GM18520 (cell line): ENCODE measurements at regions not wholly inside any gene's neighbourhood (a gene's known extent, or its start where the extent isn't known, plus 50 kb on each side); places are given as distances from the start of the nearest gene placed in this dataset.
"Not testable (repeated sequence)": the region's sequence is repeated elsewhere in the genome, so short reads cannot be mapped to it uniquely, and the experiment has no call there.

Experiments
- ATAC-seq: cut with Tn5 transposase; IDR thresholded peaks from one replicate; pipeline ENCODE4 v1.9.1; 2021; ENCODE audit not compliant: unreplicated experiment

DNA sequence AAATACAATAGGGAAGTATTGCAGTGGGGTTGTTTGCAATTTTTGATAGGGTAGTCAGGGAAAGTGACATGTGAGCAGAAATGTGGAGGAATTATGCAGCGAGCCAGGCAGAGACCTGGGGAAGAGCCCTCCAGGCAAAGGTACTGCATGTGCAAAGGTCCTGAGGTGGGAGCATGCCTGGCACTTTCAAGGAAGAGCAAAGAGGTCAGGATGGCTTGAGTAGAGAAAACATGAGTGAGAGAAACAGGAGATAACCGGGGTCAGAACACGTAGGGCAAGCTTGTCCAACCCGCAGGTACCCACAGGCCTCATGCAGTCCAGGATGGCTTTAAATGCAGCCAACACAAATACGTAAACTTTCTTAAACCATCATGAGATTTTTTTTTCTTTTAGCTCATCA, 71.0 kb downstream of the COQ2 start:
- ATAC-seq: no peak

GRCh38 chr4:83212041-83212851, 72.4 kb downstream of the COQ2 start:
- peak; percentile 85 for ATAC-seq

DNA sequence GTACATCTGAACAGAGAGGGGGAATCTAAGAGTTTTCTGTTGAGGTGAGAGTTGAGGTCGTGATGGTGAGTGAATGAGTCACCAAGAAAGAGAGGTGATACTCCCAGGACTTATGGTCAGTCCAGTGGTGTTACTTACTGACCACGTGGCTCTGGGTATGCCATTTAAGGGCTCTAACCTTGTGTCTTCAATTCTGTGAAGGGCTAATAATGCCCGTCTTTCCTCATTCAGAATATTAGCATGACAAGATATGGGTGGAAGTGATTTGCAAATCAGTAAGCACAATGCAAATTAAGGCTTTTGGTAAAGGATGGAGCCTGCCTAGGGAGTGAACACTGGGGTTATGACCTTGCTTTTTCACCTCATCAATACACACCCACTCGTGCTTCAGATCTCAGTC, 75.2 kb downstream of the COQ2 start:
- no peak for ATAC-seq

- no peak for ATAC-seq
These were observed 75.9 kb downstream of the COQ2 start for GRCh38 chr4:83208371-83209365.

GRCh38 chr4:83207497-83208101, 77.0 kb downstream of the COQ2 start:
- no peak for ATAC-seq

- ATAC-seq: no peak
These were observed 78.8 kb downstream of the COQ2 start for GRCh38 chr4:83205760-83206159.

DNA sequence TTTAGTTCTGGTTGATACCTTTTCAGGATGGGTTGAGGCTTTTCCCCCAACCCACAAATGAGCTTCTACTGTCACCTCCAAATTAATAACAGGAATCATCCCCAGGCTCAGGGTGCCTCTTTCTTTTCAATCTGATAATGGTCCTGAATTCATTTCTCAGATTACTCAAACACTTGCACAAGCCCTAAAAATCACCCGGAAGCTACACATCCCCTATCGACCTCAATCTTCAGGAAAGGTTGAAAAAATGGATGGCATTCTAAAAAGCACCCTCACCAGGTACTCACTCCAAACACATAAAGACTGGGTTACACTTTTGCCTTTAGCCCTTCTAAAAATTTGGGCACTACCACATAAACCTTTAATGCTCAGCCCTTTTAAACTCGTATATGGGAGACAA, 79.9 kb downstream of the COQ2 start:
- ATAC-seq: no peak

GRCh38 chr4:83201761-83202160, 82.8 kb downstream of the COQ2 start:
- ATAC-seq: no peak

GRCh38 chr4:83197555-83198235, 83.2 kb upstream of the PLAC8 start:
- no peak for ATAC-seq

GRCh38 chr4:83196921-83197320, 82.4 kb upstream of the PLAC8 start:
- ATAC-seq: no peak

DNA sequence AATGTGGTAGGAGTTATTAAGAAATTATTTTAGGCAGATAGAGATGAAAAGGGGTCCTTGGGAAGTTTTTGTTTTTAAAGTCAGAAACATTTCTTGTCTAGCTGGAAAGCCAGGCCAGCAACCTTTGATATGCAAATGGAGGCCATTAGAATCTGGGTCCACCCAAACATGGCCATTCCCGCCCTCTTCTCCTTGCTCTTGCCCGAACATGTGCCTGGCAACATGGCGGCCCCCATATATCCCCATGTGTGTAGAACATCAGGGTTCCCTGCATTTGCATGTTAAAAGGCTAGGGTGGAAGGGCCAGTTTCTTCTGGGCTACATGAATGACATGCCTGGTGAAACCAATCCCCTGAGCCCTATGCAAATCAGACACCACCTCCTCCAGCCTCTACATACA, 80.7 kb upstream of the PLAC8 start:
- no peak for ATAC-seq

DNA sequence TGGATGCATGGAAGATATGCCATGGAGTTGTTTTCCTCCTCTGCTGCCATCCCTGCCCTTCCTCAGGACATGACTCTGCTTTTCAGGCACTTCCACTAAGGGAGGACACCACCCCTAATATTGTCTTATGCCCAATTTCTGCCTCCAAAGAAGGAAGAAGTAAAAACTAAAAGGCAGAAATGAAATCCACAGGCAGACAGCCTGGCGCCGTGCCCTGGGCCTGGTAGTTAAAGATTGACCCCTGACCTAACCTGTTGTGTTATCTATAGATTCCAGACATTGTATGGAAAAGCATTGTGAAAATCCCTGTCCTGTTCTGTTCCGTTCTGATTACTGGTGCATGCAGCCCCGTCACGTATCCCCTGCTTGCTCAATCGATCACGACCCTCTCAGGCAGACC, 80.1 kb upstream of the PLAC8 start:
- not testable (repeated sequence) for ATAC-seq

DNA sequence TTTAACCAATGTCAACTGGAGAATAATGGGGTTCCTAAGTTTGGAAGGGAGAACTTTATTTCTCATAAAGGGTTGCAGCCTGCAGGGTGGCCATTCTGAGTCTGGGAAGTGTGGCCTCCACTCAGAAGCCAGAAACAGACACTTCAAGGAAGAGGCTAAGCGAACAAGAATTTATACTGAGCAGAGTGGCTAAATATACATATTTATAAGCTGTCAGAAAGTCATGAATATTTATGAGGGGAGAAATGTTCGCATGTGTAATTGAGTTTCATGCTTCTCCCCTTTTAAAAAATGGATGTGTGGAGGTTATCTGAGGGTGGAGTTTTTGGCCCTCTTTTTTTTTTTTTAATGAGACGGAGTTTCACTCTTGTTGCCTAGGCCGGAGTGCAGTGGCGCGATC, 78.1 kb upstream of the PLAC8 start:
- ATAC-seq: no peak

DNA sequence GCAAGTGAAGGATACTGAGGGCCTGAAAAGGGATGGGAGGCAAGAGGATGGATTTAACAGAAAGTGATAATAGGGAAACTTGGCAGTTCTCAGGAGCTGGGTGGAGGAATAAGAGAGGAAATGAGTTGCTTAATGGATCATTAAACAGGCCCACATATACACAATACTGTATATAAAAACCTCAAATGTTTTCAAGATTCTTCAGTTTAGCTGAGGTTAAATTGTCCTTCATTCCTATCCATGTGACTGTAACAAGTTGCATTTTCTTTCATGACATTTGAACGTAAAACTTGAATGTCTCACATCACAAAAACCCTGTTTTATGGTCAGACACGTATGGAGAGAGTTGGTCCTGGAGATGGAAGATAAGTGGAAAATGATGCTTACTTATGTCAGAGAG, 76.5 kb upstream of the PLAC8 start:
- no peak for ATAC-seq

DNA sequence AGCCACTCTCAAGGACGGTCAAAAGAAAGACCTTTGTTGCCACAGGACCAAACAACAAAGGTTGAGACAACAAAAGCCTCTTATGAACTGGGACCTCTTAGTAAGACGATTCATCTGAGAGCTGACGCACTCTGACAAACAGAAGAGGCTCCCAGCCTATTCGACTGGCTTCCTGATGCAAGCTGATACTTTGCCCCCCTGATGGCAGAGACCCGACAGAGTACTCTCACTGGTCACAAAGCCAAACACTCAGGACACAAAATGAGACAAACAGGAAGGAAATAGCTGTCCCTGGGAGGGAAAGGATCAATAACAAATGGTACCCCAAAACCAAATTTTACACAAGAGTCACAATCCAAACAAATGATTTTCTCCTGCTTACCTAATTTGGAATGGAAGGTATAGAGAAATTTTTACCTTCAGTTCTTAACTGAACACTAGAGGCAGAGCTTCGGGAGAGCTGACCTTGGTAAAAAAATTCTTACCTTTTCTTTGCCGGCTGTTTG, 75.2 kb upstream of the PLAC8 start:
- ATAC-seq: no peak

DNA sequence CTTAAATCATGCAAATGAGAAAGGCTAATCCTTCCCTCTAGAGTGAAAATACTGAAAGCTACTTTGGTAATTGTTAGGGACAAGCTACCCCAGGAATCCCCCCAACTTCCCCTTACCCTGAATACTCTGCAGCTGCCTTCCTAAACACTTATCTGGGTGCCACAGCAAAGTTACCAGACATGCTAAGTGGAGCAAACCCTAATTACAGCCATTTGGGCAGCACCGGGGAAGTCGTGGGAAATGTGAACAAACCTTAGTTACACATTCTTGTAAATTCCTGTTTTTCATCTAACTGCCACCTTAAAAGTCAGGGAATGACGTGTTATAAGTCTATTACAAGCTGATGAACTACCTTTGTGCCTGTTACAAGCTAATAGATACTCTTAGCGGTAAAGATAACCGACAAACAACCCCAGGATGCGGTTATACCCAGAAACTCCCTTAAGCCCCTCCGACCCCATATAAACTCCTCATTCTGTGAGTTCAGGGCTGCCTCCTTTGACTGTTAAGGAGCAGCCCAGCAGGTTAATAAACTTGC, 66.0 kb upstream of the PLAC8 start:
- no peak for ATAC-seq

DNA sequence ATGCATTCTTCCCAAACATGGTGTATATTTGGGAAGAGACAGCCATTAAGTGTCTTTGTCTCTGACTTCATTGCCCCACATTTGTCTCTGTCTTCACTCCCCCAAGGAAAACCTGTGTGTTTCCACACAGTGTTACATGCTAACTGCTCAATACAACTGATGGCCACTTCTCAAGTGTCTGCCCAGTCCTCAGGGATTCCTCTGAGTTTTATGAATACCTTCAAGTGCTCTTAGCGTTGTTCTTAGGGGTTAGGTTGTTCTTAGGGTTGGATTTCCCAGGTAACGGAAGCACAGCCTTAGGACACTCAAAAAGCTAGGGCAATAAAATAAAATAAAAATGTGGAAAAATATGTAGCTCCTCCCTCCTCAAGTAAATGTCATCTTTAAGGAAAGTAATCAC, 64.7 kb upstream of the PLAC8 start:
- no peak for ATAC-seq

DNA sequence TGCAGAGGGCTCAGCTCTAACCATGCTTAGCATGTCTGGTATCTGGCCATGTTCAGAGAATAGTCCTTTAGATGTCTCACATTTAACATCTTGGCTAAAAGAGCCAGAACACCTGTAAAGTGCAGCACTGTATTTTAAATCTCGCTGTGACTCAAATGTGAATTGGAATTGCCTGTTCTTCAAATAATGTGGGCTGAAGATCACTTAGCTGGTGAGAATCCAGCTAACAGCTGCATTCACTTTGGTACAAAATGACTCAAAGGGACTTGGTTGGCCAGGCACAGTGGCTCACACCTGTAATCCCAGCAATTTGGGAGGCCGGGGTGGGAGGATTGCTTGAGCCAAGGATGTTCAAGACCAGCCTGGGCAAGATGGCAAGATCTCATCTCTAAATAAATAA, 63.5 kb upstream of the PLAC8 start:
- no peak for ATAC-seq

- ATAC-seq: no peak
These were observed 62.7 kb upstream of the PLAC8 start for GRCh38 chr4:83177182-83177581.

DNA sequence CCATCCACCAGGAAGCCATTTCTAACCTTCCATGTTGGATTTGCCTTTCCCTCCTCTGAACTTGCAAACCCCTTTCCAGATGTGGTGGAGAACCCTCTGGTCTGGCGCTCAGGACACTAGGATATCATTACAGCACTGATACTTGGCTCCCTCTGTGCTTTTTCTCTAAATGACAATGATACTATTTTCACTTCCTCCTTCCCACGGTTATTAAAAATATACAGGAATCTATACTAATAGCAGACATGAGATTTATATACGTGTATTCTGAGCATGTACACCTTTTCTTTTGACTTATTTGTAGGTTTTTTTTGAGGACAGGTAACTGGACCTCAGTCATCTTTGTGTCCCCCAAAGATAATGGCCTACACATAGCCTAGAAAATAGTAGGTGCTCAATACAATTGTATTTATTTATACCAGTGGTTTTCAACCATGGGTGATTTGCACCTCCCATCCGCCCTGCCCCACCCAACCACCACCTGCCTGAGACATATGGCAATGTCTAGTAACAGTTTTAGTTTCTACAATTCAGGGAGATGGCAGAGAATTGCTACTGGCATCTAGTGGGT, 60.4 kb upstream of the PLAC8 start:
- peak; percentile 37 for ATAC-seq
